Epithelial cell of proximal tubule (primary cell): ENCODE measurements at regions not wholly inside any gene's neighbourhood (a gene's known extent, or its start where the extent isn't known, plus 50 kb on each side); places are given as distances from the start of the nearest gene placed in this dataset.

Source experiments
- DNase-seq: peaks from one replicate; pipeline ENCODE4 v3.0.0-alpha.2; 2011; ENCODE audit warnings: low read depth
- H3K4me3 ChIP-seq: 2 replicates; pipeline ENCODE4 v1.5.1; 2011; ENCODE audit warnings: low read depth, mild to moderate bottlenecking, low read length
- TF ChIP-seq, protein P1 (sequence below): conservative IDR thresholded peaks from 2 replicates; pipeline ENCODE4 v1.5.1; 2012; ENCODE audit warnings: low read depth, mild to moderate bottlenecking, low read length

DNA sequence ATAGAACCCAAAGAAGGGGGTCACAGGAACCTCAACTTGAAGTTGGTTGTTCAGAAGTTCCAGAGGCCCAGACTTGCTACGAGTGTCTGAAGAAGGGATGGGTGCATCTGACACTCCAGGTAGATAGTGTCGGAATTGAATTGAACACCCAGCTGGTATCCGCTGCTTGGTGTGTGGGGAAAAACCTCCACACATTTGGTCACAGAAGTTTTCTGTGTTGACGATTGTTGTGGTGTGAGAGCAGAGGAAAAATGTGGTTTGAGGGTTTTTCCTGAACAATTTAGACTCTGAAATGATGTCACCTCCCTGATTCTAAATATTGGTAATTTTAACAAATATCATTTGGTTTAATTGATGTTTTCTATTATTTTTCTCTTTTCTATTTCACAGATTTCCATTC, 218.8 kb upstream of the CTNNB1 start:
- TF ChIP-seq, protein P1, sequence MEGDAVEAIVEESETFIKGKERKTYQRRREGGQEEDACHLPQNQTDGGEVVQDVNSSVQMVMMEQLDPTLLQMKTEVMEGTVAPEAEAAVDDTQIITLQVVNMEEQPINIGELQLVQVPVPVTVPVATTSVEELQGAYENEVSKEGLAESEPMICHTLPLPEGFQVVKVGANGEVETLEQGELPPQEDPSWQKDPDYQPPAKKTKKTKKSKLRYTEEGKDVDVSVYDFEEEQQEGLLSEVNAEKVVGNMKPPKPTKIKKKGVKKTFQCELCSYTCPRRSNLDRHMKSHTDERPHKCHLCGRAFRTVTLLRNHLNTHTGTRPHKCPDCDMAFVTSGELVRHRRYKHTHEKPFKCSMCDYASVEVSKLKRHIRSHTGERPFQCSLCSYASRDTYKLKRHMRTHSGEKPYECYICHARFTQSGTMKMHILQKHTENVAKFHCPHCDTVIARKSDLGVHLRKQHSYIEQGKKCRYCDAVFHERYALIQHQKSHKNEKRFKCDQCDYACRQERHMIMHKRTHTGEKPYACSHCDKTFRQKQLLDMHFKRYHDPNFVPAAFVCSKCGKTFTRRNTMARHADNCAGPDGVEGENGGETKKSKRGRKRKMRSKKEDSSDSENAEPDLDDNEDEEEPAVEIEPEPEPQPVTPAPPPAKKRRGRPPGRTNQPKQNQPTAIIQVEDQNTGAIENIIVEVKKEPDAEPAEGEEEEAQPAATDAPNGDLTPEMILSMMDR: no peak
- DNase-seq: no peak
- no peak overlapping the region for H3K4me3 ChIP-seq

DNA sequence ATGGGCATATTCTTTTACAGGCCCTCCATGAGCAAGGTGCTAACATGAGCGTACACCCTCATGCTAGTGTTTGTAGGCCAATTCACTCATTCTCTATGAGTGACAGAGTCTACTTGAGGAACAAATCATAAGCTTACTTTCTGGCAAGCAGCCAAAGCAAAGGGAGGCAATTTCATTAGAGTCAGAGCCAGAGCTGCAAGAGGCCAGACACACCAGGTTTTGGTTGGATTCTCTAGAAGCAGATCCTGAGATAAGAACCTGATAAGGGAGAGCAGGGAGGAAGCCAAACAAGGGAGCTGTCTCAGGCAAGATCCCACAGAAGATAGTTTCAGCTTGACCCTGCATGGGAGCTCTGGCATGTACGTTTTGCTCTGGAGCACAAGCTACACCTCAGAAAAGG, 214.1 kb upstream of the CTNNB1 start:
- TF ChIP-seq, protein P1: no peak
- no peak overlapping the region for H3K4me3 ChIP-seq
- DNase-seq: no peak

DNA sequence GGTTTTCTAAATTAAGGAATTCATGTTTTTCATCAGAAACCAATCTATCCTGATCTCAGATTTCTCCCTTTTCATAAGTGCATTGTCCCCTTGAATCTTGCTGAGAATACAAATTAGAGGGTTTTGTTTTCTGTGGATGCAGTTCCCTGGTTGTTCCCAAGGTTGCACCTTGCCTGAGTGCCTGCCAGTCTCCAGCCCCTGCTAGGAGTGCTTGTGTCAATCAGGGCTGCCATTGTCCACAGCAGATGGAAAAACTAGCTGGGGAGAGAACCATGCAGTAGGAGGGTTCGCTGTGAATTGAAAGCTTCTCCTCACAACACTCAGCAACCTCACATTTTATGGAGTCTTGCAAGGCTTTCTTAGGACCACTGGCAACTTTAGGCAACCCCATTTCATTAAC, 210.8 kb upstream of the CTNNB1 start:
- TF ChIP-seq, protein P1: no peak
- no peak for DNase-seq
- H3K4me3 ChIP-seq: no peak overlapping the region

DNA sequence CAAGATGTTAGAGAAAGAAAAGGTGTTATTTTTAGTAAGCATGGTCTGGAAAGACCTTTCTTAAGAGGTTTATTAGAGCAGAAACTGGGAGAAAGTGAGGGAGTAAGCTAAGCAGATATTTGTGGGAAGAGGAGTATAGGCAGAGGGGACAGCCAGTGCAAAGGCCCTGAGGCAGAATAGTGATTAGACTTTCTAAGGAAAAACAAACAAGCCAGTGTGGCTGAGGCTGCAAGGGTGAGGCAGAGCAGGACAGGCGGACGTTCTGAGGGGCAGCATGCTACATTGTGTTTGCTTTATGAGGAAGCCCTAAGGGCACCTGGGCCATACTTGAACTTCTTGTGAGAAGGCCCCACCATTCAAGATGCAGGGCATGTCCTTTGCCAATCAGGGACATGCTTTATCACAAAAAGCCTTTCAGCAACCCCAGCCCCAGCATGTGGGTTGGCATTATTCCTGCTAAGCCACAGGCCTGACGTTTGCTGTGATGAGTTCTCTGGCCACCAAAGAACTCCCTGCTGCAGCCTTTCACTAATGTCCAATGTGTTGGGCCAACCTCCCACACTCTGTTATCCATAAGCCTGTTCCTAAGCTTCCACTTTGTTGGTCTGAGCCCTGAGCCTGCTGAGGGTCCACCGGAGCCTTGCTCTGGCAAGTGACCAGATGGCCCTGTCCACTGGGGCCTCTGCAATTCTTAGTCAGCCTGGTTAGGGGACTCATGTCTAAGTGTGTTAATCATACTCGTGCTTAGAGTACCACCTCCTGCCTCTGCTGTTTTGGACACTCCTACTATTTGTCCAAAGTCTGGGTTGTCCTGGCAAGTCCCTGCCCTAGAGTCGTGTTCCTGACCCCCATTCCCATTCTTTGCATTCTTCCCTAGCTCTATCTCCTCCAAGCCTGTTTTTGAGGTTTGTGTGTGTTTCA, 209.9 kb upstream of the CTNNB1 start:
- DNase-seq: no peak
- TF ChIP-seq, protein P1: no peak
- no peak overlapping the region for H3K4me3 ChIP-seq

DNA sequence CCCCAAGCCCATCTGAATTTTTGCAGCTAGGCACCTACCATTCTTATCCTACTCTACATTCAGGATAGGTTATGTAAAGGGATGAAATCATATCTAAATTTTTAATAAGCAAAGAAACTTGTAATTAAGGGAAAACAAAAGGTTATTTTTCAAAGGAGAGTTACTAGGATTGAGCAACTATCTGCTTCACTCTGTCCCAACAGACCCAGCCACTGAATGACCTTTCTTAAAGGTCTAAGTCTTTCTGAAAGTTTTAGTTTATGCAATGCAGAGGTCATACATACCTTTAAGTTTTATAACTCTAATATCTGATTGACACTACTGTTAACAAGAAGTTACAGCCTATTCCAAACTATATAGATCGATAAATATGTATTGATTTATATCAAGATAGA, 209.2 kb upstream of the CTNNB1 start:
- H3K4me3 ChIP-seq: no peak overlapping the region
- TF ChIP-seq, protein P1: no peak
- DNase-seq: no peak

DNA sequence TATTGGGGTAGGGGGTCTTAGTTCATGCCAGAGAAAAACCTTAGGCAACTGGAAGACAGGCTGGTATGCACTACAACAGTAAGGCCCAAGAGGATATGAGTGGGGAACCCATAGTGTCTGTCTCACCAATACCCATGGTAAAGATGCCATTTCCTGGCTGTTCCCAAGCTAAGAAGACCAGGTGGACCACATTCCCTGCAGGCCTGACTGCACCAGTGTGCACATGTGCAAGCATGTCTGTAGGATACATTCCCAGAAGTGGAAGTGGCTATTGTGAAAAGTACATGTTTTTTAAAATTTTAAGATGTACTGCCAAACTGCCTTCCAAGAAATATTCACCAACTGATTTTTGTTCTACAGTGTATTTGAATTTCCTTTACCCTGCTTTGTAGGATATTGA, 207.3 kb upstream of the CTNNB1 start:
- H3K4me3 ChIP-seq: no peak overlapping the region
- TF ChIP-seq, protein P1: no peak
- DNase-seq: no peak

DNA sequence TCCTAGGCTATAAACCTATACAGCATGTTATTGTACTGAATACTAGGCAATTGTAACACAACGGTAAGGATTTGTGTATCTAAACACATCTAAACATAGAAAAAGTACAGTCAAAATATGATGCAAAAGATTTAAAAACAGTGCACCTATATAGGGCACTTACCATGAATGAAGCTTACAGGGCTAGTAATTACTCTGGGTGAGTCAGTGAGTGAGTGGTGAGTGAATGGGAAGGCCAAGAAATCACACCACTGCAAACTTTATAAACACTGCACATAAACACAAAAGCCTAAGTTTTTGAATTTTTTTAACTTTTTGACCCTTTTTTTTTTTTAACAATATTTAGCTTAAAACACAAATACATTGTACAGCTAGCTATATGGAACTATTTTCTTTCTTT, 204.7 kb upstream of the CTNNB1 start:
- DNase-seq: no peak
- H3K4me3 ChIP-seq: no peak overlapping the region
- TF ChIP-seq, protein P1: no peak
